HCT116 (cell line): ENCODE measurements at regions not wholly inside any gene's neighbourhood (a gene's known extent, or its start where the extent isn't known, plus 50 kb on each side); places are given as distances from the start of the nearest gene placed in this dataset.

Experiments
- CBX3 ChIP-seq: IDR thresholded peaks from 2 replicates; pipeline ENCODE4 v1.6.1; 2012; ENCODE audit warnings: low read depth
- EGR1 ChIP-seq: IDR thresholded peaks from 2 replicates; pipeline ENCODE4 v1.6.1; 2012; ENCODE audit warnings: low read depth
- EZH2phosphoT487 ChIP-seq: fragments of 200-600 bp; IDR thresholded peaks from 2 replicates; pipeline ENCODE4 v1.6.1; 2018; ENCODE audit warnings: antibody characterized with exemption, borderline replicate concordance
- POLR2A ChIP-seq: IDR thresholded peaks from 2 replicates; pipeline ENCODE4 v1.7.0; 2011; ENCODE audit warnings: borderline replicate concordance; ENCODE audit not compliant: insufficient read depth, insufficient read length; ENCODE audit errors: extremely low read depth
- POLR2AphosphoS5 ChIP-seq: IDR thresholded peaks from 2 replicates; pipeline ENCODE4 v1.6.1; 2011; ENCODE audit warnings: mild to moderate bottlenecking, low read depth, low read length, moderate library complexity
- TF ChIP-seq, protein P1 (sequence below), 3 experiments: fragments of 200-600 bp in 1 of 3; sonication (generic) in 1 of 3; IDR thresholded peaks in 2 of 3; conservative IDR thresholded peaks in 1 of 3; 2 replicates each; pipeline ENCODE4 v1.5.1; 2012 to 2017; ENCODE audit warnings: low read depth in 2 of 3, low read length in 2 of 3, antibody characterized with exemption in 1 of 3, borderline replicate concordance in 1 of 3, control low read depth in 1 of 3, mild to moderate bottlenecking in 1 of 3, mixed read lengths in 1 of 3, mixed run types in 1 of 3, moderate library complexity in 1 of 3; ENCODE audit not compliant: insufficient read depth in 1 of 3

DNA sequence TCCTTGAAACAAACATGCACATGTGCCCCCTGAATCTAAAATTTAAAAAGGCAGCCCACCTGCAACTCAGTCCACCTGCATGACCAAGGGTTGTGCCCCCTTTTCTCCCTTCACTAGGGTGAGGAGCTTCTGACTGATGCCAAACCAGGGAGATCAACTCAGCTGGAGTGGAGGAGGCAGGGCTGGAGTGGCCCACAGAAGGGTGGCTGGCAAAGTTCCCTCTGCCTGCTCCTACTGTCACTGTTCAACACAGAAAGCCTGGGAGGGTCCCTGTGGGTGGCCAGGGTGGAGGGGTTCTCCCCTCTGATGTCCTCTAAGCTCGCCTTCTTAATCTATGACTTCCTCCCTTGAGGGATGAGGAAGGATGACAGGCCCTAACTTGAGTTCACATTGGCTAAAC lies 55.7 kb upstream of the ANTXRL start:
- TF ChIP-seq POLR2AphosphoS5 (no peak), CBX3 (no peak), POLR2A (no peak), EZH2phosphoT487 (no peak), EGR1 (no peak)
- TF ChIP-seq, protein P1, sequence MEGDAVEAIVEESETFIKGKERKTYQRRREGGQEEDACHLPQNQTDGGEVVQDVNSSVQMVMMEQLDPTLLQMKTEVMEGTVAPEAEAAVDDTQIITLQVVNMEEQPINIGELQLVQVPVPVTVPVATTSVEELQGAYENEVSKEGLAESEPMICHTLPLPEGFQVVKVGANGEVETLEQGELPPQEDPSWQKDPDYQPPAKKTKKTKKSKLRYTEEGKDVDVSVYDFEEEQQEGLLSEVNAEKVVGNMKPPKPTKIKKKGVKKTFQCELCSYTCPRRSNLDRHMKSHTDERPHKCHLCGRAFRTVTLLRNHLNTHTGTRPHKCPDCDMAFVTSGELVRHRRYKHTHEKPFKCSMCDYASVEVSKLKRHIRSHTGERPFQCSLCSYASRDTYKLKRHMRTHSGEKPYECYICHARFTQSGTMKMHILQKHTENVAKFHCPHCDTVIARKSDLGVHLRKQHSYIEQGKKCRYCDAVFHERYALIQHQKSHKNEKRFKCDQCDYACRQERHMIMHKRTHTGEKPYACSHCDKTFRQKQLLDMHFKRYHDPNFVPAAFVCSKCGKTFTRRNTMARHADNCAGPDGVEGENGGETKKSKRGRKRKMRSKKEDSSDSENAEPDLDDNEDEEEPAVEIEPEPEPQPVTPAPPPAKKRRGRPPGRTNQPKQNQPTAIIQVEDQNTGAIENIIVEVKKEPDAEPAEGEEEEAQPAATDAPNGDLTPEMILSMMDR (IDR thresholded peaks at IDR 0.05 in 2 of 3, conservative IDR thresholded peaks at IDR 0.05 in 1 of 3; ENCODE audit: borderline replicate concordance in 1 of 3, insufficient read depth in 1 of 3, low read depth in 2 of 3, low read length in 2 of 3) = no peak
